ENCODE measurements at regions not wholly inside any gene's neighbourhood (a gene's known extent, or its start where the extent isn't known, plus 50 kb on each side); places are given as distances from the start of the nearest gene placed in this dataset.

DNA sequence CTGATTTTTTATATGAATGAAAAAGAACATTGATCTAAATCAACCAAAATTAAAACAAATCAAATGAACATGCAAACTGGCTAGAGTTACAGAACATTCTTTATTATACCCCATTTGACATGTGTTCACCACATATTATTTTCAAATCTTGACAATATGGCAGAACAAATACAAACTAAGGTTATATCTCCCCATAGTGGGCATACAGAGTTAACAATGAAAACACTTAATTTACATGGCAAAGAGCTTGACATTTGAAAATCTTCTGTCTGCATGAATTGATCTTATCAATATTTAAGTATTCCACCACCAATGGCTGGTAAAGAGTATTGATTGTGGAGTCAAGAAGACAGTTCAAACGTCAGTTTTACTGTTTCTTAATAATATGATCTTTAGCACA, 197.9 kb upstream of the ANO3 start:
- Histone ChIP-seq H3K4me1 (no peaks in the 10 kb centered on the region), H3K4me2 (no peak overlapping the region), H3K4me3 (no peak overlapping the region), H3K27ac (no peak overlapping the region), H3K9me3 (no peaks in the 10 kb centered on the region)
- CTCF ChIA-PET = no interaction called here
- ATAC-seq (no peak), DNase-seq (ENCODE audit: low read depth in 1 of 2, low spot score in 1 of 2) (no peak), FAIRE-seq (no peak)
- TF ChIP-seq HDAC2 (IDR thresholded peaks at IDR 0.05) (no peak), HEYL (CRISPR knock-in tag; IDR thresholded peaks at IDR 0.05) (no peak), RAD21 (conservative IDR thresholded peaks at IDR 0.05 in 1 of 2, IDR thresholded peaks at IDR 0.05 in 1 of 2) (no peak), EHF (CRISPR knock-in tag; IDR thresholded peaks at IDR 0.05) (no peak), RARB (CRISPR knock-in tag; IDR thresholded peaks at IDR 0.05) (no peak), NR3C1 (IDR thresholded peaks at IDR 0.05) (no peak), MYC (IDR thresholded peaks at IDR 0.05; ENCODE audit: borderline replicate concordance, low read length) (no peak), ZC3H11A (IDR thresholded peaks at IDR 0.05) (no peak), ESRRA (IDR thresholded peaks at IDR 0.05; ENCODE audit: borderline replicate concordance, low read length) (no peak), PHF8 (IDR thresholded peaks at IDR 0.05; ENCODE audit: borderline replicate concordance, low read depth) (no peak), EP300 (IDR thresholded peaks at IDR 0.05) (no peak), NFE2L2 (conservative IDR thresholded peaks at IDR 0.05; ENCODE audit: low read length) (no peak), HOXB5 (CRISPR knock-in tag; IDR thresholded peaks at IDR 0.05) (no peak)
- TF ChIP-seq, protein P1, sequence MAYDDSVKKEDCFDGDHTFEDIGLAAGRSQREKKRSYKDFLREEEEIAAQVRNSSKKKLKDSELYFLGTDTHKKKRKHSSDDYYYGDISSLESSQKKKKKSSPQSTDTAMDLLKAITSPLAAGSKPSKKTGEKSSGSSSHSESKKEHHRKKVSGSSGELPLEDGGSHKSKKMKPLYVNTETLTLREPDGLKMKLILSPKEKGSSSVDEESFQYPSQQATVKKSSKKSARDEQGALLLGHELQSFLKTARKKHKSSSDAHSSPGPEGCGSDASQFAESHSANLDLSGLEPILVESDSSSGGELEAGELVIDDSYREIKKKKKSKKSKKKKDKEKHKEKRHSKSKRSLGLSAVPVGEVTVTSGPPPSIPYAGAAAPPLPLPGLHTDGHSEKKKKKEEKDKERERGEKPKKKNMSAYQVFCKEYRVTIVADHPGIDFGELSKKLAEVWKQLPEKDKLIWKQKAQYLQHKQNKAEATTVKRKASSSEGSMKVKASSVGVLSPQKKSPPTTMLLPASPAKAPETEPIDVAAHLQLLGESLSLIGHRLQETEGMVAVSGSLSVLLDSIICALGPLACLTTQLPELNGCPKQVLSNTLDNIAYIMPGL (CRISPR knock-in tag; IDR thresholded peaks at IDR 0.05; ENCODE audit: borderline replicate concordance) = no peak
- TF ChIP-seq, protein P2, sequence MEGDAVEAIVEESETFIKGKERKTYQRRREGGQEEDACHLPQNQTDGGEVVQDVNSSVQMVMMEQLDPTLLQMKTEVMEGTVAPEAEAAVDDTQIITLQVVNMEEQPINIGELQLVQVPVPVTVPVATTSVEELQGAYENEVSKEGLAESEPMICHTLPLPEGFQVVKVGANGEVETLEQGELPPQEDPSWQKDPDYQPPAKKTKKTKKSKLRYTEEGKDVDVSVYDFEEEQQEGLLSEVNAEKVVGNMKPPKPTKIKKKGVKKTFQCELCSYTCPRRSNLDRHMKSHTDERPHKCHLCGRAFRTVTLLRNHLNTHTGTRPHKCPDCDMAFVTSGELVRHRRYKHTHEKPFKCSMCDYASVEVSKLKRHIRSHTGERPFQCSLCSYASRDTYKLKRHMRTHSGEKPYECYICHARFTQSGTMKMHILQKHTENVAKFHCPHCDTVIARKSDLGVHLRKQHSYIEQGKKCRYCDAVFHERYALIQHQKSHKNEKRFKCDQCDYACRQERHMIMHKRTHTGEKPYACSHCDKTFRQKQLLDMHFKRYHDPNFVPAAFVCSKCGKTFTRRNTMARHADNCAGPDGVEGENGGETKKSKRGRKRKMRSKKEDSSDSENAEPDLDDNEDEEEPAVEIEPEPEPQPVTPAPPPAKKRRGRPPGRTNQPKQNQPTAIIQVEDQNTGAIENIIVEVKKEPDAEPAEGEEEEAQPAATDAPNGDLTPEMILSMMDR (IDR thresholded peaks at IDR 0.05) = no peak
- TF ChIP-seq, protein P3, sequence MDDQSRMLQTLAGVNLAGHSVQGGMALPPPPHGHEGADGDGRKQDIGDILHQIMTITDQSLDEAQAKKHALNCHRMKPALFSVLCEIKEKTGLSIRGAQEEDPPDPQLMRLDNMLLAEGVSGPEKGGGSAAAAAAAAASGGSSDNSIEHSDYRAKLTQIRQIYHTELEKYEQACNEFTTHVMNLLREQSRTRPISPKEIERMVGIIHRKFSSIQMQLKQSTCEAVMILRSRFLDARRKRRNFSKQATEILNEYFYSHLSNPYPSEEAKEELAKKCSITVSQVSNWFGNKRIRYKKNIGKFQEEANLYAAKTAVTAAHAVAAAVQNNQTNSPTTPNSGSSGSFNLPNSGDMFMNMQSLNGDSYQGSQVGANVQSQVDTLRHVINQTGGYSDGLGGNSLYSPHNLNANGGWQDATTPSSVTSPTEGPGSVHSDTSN (IDR thresholded peaks at IDR 0.05) = no peak
- TF ChIP-seq, protein P4, sequence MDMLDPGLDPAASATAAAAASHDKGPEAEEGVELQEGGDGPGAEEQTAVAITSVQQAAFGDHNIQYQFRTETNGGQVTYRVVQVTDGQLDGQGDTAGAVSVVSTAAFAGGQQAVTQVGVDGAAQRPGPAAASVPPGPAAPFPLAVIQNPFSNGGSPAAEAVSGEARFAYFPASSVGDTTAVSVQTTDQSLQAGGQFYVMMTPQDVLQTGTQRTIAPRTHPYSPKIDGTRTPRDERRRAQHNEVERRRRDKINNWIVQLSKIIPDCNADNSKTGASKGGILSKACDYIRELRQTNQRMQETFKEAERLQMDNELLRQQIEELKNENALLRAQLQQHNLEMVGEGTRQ (IDR thresholded peaks at IDR 0.05) = no peak
- TF ChIP-seq, protein P5, sequence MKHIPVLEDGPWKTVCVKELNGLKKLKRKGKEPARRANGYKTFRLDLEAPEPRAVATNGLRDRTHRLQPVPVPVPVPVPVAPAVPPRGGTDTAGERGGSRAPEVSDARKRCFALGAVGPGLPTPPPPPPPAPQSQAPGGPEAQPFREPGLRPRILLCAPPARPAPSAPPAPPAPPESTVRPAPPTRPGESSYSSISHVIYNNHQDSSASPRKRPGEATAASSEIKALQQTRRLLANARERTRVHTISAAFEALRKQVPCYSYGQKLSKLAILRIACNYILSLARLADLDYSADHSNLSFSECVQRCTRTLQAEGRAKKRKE (CRISPR knock-in tag; IDR thresholded peaks at IDR 0.05; ENCODE audit: low read depth) = no peak
- TF ChIP-seq, protein P6, sequence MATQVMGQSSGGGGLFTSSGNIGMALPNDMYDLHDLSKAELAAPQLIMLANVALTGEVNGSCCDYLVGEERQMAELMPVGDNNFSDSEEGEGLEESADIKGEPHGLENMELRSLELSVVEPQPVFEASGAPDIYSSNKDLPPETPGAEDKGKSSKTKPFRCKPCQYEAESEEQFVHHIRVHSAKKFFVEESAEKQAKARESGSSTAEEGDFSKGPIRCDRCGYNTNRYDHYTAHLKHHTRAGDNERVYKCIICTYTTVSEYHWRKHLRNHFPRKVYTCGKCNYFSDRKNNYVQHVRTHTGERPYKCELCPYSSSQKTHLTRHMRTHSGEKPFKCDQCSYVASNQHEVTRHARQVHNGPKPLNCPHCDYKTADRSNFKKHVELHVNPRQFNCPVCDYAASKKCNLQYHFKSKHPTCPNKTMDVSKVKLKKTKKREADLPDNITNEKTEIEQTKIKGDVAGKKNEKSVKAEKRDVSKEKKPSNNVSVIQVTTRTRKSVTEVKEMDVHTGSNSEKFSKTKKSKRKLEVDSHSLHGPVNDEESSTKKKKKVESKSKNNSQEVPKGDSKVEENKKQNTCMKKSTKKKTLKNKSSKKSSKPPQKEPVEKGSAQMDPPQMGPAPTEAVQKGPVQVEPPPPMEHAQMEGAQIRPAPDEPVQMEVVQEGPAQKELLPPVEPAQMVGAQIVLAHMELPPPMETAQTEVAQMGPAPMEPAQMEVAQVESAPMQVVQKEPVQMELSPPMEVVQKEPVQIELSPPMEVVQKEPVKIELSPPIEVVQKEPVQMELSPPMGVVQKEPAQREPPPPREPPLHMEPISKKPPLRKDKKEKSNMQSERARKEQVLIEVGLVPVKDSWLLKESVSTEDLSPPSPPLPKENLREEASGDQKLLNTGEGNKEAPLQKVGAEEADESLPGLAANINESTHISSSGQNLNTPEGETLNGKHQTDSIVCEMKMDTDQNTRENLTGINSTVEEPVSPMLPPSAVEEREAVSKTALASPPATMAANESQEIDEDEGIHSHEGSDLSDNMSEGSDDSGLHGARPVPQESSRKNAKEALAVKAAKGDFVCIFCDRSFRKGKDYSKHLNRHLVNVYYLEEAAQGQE (IDR thresholded peaks at IDR 0.05) = no peak
- POLR2A ChIA-PET = no interaction called here
- WGBS (ENCODE audit: missing lambda C conversion rate) = 14% methylated on average over 1 of the region's 1 CpG

All from A549 (cell line).